ENCODE measurements at regions not wholly inside any gene's neighbourhood (a gene's known extent, or its start where the extent isn't known, plus 50 kb on each side); places are given as distances from the start of the nearest gene placed in this dataset.
"Not testable (repeated sequence)": the region's sequence is repeated elsewhere in the genome, so short reads cannot be mapped to it uniquely, and the experiment has no call there.

DNA sequence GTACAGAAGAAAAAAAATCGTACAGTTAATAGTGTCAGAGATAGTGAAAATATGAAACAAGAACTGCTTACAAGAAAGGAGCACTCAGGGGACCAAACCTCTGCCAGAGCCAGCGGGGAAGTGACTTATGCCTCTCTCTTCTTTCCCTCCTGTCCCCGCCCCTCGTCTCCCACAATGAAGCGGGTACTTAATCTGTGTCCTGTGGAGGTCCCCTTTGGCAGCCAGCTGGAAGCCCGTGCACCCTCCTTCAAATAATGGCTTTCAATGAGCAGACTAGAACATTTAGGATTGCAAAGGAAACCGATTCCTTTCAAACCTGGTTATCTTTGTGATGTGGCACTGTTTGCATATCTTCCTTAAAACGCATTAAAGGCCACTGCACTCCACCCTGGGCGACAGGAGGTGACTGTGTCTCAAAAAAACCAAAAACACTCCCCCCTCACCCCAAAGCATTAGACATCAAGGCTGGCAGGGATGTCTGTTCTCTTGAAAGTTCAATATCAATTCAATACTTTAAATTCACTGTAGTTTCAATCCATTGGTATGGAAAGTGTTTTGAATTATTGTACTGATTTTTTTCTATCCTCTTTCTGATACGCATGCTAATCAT lies 51.7 kb downstream of the PPIAL4C start:
- Histone ChIP-seq H3K4me3 (ENCODE audit: low read depth in 1 of 2, low read length in 1 of 2) (peak overlapping the region in 1 of 2 experiments; percentile 76), H3K4me1 (ENCODE audit: control insufficient read depth in 1 of 2, insufficient read depth in 1 of 2, low read depth in 1 of 2, low read length in 1 of 2) (peaks cover 21 to 46% of the 10 kb centered on the region in 2 experiments), H3K27ac (peak overlapping the region; percentile 95)
- H3K9me3 ChIP-seq, H3K27me3 ChIP-seq, H3K36me3 ChIP-seq: not testable (repeated sequence)

DNA sequence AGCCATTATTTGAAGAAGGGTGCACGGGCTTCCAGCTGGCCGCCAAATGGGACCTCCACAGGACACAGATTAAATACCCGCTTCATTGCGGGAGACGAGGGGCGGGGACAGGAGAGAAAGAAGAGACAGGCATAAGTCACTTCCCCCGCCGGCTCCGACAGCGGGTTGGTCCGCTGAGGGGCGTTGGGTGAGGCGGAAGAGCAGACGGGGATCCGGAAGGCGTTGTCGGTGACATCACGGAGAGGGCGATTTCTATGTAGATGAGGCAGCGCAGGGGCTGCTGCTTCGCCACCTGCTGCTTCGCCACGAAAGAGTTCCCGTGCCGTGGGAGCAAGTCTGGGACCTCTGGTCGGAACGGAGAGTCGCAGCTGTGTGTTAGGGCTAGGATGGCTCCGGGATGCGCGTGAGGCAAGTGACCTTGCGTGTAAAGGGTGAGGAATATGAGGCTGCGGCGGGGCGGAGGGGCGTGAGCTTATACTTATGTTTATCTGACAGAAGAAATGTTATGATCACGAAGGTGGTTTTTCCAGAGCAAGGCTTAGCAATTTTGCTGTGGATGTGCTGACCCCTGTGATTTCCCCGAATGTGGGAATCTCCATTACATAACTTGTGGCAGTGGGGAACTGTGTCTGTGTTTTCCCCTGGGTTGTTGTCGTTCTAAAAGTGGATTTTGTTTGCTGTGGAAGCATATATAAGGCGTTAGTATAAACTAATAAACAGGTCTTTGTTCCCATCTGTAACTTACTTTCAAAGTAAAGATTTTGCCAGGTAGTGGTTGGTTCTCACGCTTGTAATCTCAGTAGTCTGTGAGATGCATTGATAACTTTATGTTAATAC lies 52.9 kb downstream of the PPIAL4C start:
- Histone ChIP-seq H3K4me3 (ENCODE audit: low read depth in 1 of 2, low read length in 1 of 2) (peak overlapping the region; percentile 67 to 76), H3K4me1 (ENCODE audit: control insufficient read depth in 1 of 2, insufficient read depth in 1 of 2, low read depth in 1 of 2, low read length in 1 of 2) (peaks cover 21 to 39% of the 10 kb centered on the region in 2 experiments), H3K27ac (peak overlapping the region; percentile 95)
- H3K36me3 ChIP-seq, H3K9me3 ChIP-seq, H3K27me3 ChIP-seq: not testable (repeated sequence)
- TF ChIP-seq, protein P1, sequence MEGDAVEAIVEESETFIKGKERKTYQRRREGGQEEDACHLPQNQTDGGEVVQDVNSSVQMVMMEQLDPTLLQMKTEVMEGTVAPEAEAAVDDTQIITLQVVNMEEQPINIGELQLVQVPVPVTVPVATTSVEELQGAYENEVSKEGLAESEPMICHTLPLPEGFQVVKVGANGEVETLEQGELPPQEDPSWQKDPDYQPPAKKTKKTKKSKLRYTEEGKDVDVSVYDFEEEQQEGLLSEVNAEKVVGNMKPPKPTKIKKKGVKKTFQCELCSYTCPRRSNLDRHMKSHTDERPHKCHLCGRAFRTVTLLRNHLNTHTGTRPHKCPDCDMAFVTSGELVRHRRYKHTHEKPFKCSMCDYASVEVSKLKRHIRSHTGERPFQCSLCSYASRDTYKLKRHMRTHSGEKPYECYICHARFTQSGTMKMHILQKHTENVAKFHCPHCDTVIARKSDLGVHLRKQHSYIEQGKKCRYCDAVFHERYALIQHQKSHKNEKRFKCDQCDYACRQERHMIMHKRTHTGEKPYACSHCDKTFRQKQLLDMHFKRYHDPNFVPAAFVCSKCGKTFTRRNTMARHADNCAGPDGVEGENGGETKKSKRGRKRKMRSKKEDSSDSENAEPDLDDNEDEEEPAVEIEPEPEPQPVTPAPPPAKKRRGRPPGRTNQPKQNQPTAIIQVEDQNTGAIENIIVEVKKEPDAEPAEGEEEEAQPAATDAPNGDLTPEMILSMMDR (IDR thresholded peaks at IDR 0.05), result peak; percentile 58

DNA sequence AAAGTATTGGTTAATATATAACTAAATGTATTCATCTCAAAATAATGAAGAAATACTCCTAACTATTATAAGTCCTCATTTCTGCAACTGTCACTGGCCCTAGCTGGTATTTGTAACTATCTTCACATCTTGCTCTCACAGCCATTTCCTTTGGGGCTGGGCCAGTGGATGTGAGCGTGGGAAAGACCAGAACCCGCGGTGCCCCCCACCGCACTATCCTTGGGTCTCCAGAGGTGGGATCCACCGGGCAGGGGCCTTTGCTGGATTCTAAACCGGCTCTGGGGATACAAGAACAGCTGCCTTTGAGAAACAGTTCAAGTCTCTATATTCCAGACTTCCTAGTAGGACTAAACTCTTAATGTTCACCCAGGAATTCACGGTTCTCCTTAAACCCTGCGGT lies 54.8 kb downstream of the PPIAL4C start:
- peaks cover 19 to 30% of the 10 kb centered on the region in 2 experiments for H3K4me1 ChIP-seq (ENCODE audit: control insufficient read depth in 1 of 2, insufficient read depth in 1 of 2, low read depth in 1 of 2, low read length in 1 of 2)
- H3K36me3 ChIP-seq; H3K9me3 ChIP-seq; H3K4me3 ChIP-seq (ENCODE audit: low read depth in 1 of 2, low read length in 1 of 2); H3K27me3 ChIP-seq: not testable (repeated sequence)
- H3K27ac ChIP-seq, result peak overlapping the region; percentile 60

DNA sequence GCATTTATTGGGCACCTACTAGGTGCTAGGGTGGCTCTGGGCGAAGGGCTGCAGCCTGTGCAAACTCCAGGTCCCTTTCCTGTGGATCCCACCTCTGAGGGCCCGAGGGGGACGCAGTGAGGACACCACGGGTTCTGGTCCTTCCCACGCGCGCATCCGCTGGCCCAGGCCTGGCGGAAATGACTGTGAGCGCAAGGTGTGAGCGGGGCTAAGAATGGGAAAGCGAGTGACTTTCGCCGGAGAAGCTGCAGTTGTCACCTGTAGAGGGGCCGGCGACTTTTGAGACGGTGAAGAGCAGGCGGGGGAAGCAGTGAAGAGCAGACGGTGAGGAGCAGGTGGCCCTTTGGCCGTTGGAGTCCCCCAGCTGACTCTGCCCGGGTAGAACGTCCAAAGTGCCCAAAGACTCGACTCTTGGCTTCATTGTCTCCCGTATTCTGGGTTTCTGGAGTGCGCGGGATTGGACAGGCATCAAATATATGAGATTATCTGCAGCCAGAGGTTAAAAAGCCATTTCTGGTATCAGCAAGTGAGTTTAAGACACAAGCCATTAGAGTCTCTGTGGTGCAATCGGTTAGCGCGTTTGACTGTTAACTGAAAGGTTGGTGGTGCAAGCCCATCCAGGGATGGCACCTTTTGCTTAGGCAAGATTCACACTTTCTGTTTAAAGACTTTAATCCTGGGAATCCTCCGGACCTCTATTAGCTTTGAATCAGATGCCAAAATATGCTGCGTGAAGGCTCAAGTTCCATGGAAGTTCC lies 55.4 kb downstream of the PPIAL4C start:
- H3K36me3 ChIP-seq; H3K4me3 ChIP-seq (ENCODE audit: low read depth in 1 of 2, low read length in 1 of 2); H3K27me3 ChIP-seq; H3K9me3 ChIP-seq: not testable (repeated sequence)
- H3K27ac ChIP-seq, result peak overlapping the region; percentile 60
- H3K4me1 ChIP-seq (ENCODE audit: control insufficient read depth in 1 of 2, insufficient read depth in 1 of 2, low read depth in 1 of 2, low read length in 1 of 2), result peaks cover 16 to 24% of the 10 kb centered on the region in 2 experiments

DNA sequence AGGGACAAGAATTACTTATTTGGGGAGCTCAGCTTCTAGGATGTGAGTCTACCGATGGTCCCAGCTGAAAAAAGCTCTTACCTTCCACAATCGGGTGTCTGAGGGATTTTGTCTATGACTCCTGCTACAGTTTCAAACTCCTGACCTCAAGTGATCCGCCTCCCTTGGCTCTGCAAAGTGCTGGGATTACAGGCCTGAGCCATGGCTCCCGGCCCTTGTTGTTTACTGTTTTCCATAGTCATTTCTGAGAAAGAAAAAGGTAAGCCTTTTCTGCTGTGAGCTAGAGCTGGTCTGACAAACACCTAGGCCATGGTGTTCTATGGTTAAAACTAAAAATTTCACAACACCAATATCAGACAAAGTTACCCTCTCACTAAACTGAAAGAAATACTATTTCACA lies 57.5 kb downstream of the PPIAL4C start:
- not testable (repeated sequence) for H3K4me3 ChIP-seq (ENCODE audit: low read depth in 1 of 2, low read length in 1 of 2); H3K36me3 ChIP-seq; H3K27me3 ChIP-seq; H3K9me3 ChIP-seq
- Histone ChIP-seq H3K4me1 (ENCODE audit: control insufficient read depth in 1 of 2, insufficient read depth in 1 of 2, low read depth in 1 of 2, low read length in 1 of 2) (peaks cover 10 to 13% of the 10 kb centered on the region in 2 experiments), H3K27ac (peak overlapping the region; percentile 44)

DNA sequence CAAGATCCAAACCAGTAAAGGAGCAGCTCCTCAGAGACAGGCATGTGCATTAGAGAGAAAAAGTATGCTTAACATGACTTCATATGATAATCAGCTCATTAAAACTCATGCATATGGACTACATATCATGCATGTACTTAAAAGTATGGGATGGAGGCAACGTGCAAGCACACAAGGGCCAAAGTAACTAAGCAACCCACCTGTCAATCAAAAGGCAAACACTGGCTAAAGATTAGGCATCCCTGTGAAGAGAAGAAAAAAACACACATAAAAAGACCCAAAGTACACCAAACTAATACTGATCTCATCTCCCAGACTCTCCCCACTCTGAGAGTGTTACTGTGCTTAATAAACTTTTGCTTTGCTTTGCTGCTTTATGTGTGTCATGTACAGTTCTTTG lies 61.2 kb downstream of the PPIAL4C start:
- not testable (repeated sequence) for H3K4me1 ChIP-seq (ENCODE audit: control insufficient read depth in 1 of 2, insufficient read depth in 1 of 2, low read depth in 1 of 2, low read length in 1 of 2); H3K4me3 ChIP-seq (ENCODE audit: low read depth in 1 of 2, low read length in 1 of 2); H3K9me3 ChIP-seq; H3K27ac ChIP-seq; H3K36me3 ChIP-seq; H3K27me3 ChIP-seq

DNA sequence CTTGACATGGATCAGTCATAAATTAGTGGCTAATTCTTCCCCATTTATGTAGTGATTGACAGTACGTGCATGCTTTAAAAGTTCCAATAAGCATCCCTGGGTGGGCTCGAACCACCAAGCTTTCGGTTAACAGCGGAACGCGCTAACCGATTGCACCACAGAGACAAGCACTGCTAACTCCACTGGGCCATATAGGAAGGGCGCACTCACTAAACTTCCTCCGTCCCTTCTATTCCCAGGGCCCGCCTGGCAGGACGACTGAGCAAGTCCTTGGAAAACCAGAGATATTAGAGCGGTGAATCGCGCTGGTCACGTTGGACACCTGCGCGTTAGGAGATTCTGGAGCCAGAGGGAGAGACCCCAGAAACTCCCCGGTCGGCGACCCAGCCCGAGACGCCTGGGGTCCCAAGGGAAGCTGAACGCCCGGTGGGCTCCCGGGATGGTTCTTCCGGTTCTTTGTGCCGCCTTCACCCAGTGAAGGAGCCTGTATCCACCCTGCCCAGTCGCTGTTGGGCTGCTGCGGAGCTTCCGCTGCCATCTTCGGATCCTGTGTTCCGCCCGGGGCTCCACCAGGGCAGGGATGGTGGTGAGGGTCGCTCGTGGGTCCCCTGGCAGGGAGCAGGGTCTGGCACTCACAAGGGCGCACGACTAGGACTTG lies 62.8 kb downstream of the PPIAL4C start:
- H3K9me3 ChIP-seq; H3K36me3 ChIP-seq; H3K27me3 ChIP-seq; H3K4me1 ChIP-seq (ENCODE audit: control insufficient read depth in 1 of 2, insufficient read depth in 1 of 2, low read depth in 1 of 2, low read length in 1 of 2): not testable (repeated sequence)
- H3K4me3 ChIP-seq (ENCODE audit: low read depth in 1 of 2, low read length in 1 of 2), result peak overlapping the region; percentile 56 to 64
- peak overlapping the region; percentile 56 for H3K27ac ChIP-seq

DNA sequence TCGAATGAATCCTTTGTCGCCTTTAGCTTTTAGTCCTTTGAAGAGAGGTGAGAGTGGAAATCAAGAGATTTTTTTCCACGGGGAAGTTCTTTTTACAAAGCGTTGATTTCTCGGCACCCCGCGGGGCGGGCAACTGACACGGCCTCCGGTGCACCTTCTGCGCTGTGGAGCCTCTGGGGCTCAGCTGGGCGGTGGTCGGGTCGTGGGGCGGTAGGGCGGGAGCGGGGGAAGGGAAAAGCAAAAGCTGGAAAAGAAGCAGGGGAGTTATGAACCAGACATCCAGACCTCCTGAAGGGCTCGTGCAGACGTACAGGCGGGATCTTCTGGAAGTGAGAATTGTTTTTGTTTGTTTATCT lies 63.3 kb downstream of the PPIAL4C start:
- Histone ChIP-seq H3K27ac (peak overlapping the region; percentile 56), H3K4me3 (ENCODE audit: low read depth in 1 of 2, low read length in 1 of 2) (peak overlapping the region; percentile 56 to 64)
- not testable (repeated sequence) for H3K27me3 ChIP-seq; H3K36me3 ChIP-seq; H3K4me1 ChIP-seq (ENCODE audit: control insufficient read depth in 1 of 2, insufficient read depth in 1 of 2, low read depth in 1 of 2, low read length in 1 of 2); H3K9me3 ChIP-seq

DNA sequence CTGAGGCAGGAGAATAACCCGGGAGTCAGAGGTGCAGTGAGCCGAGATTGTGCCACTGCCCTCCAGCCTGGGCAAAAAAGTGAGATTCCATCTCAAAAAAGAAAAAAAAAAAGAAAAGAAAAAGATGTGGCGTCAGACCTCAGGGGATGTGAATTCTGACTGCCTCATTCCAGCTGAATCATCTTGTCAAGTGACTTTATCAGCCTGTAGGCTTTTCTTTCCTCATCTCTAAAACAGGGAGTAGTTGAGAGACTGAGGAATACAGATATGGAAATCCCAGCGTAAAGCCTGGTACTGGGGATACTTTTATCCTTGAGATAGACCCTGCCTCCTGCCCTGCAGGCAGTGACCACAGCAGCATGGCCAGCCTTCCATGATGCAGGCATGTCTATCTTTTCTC lies 74.1 kb downstream of the PPIAL4C start:
- not testable (repeated sequence) for H3K9me3 ChIP-seq; H3K4me1 ChIP-seq (ENCODE audit: control insufficient read depth in 1 of 2, insufficient read depth in 1 of 2, low read depth in 1 of 2, low read length in 1 of 2); H3K27ac ChIP-seq; H3K4me3 ChIP-seq (ENCODE audit: low read depth in 1 of 2, low read length in 1 of 2); H3K27me3 ChIP-seq; H3K36me3 ChIP-seq

DNA sequence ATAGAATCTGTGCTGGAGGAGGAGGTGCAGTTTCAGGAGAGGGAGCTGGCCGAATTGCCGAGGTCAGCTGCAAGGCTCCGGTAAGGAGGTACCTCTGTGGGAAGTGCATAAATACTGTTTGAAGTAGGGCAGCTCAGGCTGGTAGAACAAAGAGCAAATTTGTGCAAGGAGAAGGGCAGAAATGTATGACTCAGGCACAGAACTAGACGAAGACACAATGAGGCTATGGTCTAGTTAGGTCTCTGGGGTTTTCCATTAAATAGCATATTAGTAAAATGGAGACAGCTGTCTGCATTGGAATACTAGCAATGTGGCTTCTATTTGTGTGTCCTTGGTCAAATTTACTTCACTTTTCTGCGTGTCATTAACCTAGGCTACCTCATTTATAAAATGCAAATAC lies 74.5 kb downstream of the PPIAL4C start:
- H3K4me3 ChIP-seq (ENCODE audit: low read depth in 1 of 2, low read length in 1 of 2); H3K9me3 ChIP-seq; H3K4me1 ChIP-seq (ENCODE audit: control insufficient read depth in 1 of 2, insufficient read depth in 1 of 2, low read depth in 1 of 2, low read length in 1 of 2); H3K27ac ChIP-seq; H3K36me3 ChIP-seq; H3K27me3 ChIP-seq: not testable (repeated sequence)

DNA sequence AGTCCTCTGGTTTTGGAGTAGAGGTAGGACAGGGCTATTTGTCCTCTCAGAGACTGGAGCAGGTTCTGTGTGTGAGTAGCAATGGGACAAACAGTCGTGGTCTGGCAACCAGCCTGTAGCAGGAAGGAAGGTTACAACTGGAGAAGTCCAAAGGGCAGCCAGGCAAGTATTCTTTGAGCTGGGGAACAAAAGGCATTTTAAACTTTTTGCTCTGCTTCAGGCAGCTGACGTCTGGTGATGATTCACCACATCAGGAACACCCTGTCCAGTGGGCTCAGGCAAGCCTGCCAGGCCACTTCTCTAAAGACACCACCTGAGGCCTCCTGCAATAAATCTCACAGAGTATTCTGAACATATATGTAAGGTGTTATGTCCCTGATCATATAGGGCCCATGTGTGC lies 81.0 kb downstream of the PPIAL4C start:
- H3K27ac ChIP-seq; H3K4me1 ChIP-seq (ENCODE audit: control insufficient read depth in 1 of 2, insufficient read depth in 1 of 2, low read depth in 1 of 2, low read length in 1 of 2); H3K27me3 ChIP-seq; H3K4me3 ChIP-seq (ENCODE audit: low read depth in 1 of 2, low read length in 1 of 2); H3K36me3 ChIP-seq; H3K9me3 ChIP-seq: not testable (repeated sequence)

DNA sequence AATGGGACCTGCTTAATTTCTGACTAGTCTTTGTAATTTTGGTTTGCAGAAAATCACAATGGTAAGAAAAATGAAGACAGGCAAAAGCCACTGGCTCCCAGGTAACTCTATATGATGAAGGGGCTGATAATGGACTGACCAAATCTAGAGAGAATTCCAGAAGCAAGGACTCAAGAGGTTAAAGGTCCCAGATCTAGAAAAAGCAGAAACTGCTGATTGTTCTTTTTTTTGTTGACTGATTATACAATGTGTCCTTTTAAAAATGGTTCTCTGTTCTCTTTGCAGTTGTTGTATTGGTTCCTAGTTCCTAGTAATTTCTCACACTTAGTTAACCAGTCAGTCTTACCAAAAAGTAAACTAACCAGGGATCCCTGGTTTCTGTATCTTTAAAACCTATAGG lies 81.4 kb downstream of the PPIAL4C start:
- not testable (repeated sequence) for H3K9me3 ChIP-seq; H3K4me3 ChIP-seq (ENCODE audit: low read depth in 1 of 2, low read length in 1 of 2); H3K36me3 ChIP-seq; H3K27me3 ChIP-seq; H3K4me1 ChIP-seq (ENCODE audit: control insufficient read depth in 1 of 2, insufficient read depth in 1 of 2, low read depth in 1 of 2, low read length in 1 of 2); H3K27ac ChIP-seq
